Stimulated activated CD4-positive, alpha-beta T cell treated with anti-CD3 and anti-CD28 coated beads, Interleukin-15, amount 100 ng/mL, for 1 hour (primary cell): ENCODE measurements at regions not wholly inside any gene's neighbourhood (a gene's known extent, or its start where the extent isn't known, plus 50 kb on each side); places are given as distances from the start of the nearest gene placed in this dataset.

Source experiments
- DNase-seq, 2 donors: peaks; one replicate each; pipeline ENCODE4 v3.0.0-alpha.2; 2020; ENCODE audit warnings: low read depth in 1 of 2, low spot score in 1 of 2

DNA sequence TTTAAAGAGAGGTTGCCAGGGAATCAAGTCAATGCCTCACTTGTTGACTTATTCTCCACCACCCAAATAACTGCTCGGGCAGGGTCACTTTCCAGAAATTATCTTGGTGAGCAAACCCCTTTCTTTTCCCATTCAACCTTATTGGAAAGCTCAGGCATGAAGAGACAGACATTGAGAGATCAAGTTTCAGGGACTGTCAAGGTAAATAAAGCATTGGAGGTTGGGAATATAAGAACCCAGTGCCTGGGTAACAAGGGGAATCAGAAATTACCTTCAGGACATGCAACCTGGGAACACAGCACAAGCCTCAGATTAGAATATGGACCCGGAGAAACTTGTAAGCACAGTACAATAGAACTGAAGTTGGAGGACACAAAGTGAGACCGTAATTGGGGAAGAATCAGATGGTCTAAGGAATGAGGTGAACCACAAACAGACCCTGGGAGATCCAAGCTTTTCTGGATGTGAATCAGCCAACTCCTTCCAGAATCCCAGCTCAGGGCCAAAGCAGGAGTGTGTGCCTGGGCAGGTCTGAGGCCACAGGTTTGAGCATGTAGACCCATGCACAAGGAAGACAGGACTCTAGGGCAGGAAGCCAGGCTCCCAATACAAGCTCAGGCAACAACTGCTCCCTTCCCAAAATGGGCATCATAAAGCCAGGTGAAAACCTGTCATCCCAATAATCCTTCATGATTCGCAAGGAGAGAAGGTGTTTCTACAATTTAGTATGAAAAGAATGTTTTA is 512.8 kb downstream of the MAFB start:
- no peak for DNase-seq

GRCh38 chr20:40175296-40175695 is 513.7 kb downstream of the MAFB start:
- no peak for DNase-seq

DNA sequence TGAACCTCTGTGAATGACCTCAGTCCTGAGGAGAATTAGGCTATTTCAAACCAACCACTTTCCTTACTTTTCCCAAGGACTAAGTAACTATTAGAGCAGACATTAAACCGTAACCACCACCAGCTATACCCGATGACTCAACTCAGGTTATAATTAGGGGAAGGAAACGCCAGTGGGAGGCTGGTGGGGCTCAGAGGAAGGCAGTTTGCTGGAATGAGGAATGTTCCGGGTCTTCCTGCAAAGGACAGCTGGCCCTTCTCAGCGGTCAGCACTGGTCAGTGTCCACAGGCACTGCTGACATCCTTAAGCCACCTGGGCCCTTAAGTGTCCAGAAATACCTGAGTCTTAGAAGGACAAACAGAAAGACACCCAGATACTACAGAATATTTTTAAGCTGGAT is 515.2 kb downstream of the MAFB start:
- DNase-seq: no peak

DNA sequence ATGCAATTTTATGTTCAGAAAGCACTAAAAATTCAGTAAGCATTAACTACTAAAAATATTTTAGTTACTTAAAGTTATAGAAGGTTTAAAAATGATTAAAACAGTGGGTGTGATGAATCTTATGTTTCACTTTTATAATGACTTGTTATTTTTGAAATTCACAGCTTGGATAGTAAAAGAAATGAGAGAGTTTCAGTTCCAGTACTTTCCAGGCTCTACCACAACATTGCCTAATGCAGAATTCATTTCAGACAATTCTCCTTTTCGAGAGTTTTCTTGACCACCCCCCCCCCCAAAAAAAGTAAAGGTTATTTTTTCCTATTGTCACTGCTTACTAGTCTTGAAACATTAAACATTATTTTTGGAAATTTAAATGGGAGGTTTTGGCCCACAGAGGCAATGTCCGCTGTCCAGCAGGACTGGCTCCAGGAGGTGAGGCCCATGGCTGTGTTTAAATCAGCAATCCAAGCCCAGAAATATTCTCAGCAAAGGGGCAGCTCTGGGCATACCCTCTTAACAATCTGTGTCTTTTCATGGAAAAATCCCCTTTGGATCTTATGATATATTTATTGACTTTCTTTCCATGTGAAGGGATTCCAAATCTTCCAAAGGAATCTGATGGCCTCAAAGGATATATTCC is 519.9 kb downstream of the MAFB start:
- DNase-seq: no peak

GRCh38 chr20:40161391-40161790 is 527.6 kb downstream of the MAFB start:
- no peak for DNase-seq

- DNase-seq: no peak
Measured at GRCh38 chr20:40160097-40160550, 528.9 kb downstream of the MAFB start.

GRCh38 chr20:40159276-40159675 is 529.8 kb downstream of the MAFB start:
- DNase-seq: no peak

GRCh38 chr20:40156600-40157317 is 532.3 kb downstream of the MAFB start:
- no peak for DNase-seq

GRCh38 chr20:40154514-40154913 is 534.5 kb downstream of the MAFB start:
- DNase-seq: no peak

GRCh38 chr20:40148886-40149285 is 540.1 kb downstream of the MAFB start:
- DNase-seq: no peak

- DNase-seq: no peak
Measured at GRCh38 chr20:40146071-40146470, 543.0 kb downstream of the MAFB start.

GRCh38 chr20:40144581-40144980 is 544.5 kb downstream of the MAFB start:
- DNase-seq: no peak

- DNase-seq: no peak
Measured at GRCh38 chr20:40134176-40134575, 554.9 kb downstream of the MAFB start.

DNA sequence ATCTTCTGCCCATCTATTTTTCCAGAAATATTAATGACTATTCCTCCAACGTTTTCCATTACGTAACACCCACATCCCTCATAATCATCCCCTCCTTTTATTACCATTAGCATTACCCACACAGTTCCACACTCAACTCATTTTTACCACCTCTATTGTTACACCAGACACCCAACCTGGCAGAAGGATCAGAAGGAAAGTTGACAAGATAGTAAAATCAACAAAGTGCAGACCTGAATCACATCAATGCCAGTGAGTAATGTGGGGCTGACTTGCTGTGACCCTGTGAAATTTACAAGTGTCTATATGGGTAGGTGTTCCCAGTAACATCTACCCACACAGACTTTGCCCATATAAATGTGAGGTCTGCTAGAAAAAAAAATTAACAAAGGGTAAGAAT is 568.2 kb downstream of the MAFB start:
- DNase-seq: no peak

- DNase-seq: no peak
Measured at GRCh38 chr20:40111282-40111681, 577.8 kb downstream of the MAFB start.

- no peak for DNase-seq
Measured at GRCh38 chr20:40110311-40110831, 578.7 kb downstream of the MAFB start.

DNA sequence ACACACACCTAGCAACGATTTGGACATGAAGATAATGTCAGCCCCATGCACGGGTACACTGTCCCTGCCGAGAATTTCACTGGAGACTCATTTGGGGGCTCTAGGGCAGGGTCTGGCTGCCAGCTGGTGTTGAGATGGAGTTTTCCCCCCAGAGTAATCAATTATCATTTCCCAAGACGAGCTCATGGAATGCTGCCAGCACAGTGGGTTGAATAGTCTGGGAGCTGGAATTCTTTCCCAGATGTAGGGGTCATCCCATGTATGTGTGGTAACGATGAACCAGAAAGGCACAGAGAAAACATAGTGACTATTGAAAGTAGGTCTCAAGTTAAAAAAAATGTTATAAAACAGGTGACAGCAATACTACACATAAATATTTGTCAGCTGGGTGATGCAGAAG is 579.9 kb downstream of the MAFB start:
- no peak for DNase-seq

- DNase-seq: no peak
Measured at GRCh38 chr20:40108321-40108720, 580.7 kb downstream of the MAFB start.

DNA sequence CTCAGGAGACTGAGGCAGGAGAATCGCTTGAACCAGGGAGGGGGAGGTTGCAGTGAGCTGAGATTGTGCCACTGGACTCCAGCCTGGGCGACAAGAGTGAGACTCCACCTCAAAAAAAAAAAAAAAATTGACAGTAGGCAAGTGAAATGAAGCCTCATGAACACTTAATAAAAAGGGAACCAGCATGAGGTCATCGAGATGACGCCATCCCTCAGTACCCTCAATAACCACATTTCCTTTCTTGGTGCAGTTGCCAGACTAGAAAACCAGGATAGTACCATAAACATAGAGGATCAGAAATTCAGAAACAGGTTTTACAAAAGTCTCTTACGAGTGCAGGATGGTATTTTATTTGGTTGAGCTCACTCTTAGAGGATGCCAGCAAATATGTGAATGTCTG is 584.1 kb downstream of the MAFB start:
- no peak for DNase-seq

DNA sequence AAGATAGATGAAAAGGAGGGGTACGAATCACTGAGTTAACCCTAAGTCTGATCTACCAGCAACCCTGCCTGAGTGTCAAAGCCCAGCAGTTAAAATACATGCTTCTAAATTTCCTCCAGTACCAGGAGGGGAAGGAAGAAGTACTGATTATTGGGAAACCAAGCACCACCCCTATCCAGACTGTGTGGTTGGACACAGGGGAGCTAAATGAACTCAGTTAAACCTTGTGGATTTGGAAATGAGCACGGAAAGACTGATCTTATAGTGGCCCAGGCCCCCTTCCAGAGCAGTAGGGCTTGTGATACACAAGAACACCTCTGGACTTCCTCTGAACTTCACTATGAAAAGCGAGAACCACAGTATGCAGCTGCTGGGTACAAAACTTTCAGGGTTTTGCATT is 585.6 kb downstream of the MAFB start:
- DNase-seq: no peak

GRCh38 chr20:40101560-40101959 is 587.5 kb downstream of the MAFB start:
- no peak for DNase-seq

GRCh38 chr20:40100261-40100660 is 588.8 kb downstream of the MAFB start:
- no peak for DNase-seq
